Activated CD8-positive, alpha-beta T cell treated with anti-CD3 and anti-CD28 coated beads for 36 hours (primary cell): ENCODE measurements at regions not wholly inside any gene's neighbourhood (a gene's known extent, or its start where the extent isn't known, plus 50 kb on each side); places are given as distances from the start of the nearest gene placed in this dataset.

ENCODE experiments used
- ATAC-seq: fragments of 200-7000 bp; cut with Tn5 transposase; one replicate; pipeline ENCODE4 v1.10.0; 2021; ENCODE audit warnings: mild to moderate bottlenecking, moderate library complexity
- CTCF ChIA-PET: fragments of 350-600 bp; sonication (Branson Sonifier 250); formaldehyde crosslinking; loops from one replicate; lab custom pipeline; 2021; ENCODE audit warnings: antibody characterized with exemption; lab: Charles Lee
- POLR2A ChIA-PET: fragments of 350-600 bp; sonication (Branson Sonifier 250); formaldehyde crosslinking; loops from one replicate; lab custom pipeline; 2021; ENCODE audit warnings: antibody characterized with exemption; lab: Charles Lee
- DNase-seq: peaks from one replicate; pipeline ENCODE4 v3.0.0-alpha.2; 2020
- H3K27ac Mint-ChIP-seq: one replicate; pipeline ENCODE4 v1.8.0; 2021; ENCODE audit warnings: mild to moderate bottlenecking, mixed read lengths
- H3K27me3 Mint-ChIP-seq: one replicate; pipeline ENCODE4 v1.8.0; 2021; ENCODE audit warnings: mixed read lengths
- H3K36me3 Mint-ChIP-seq: one replicate; pipeline ENCODE4 v1.8.0; 2021; ENCODE audit warnings: low read depth, mixed read lengths
- H3K4me1 Mint-ChIP-seq: one replicate; pipeline ENCODE4 v1.8.0; 2021; ENCODE audit warnings: low read depth, mixed read lengths
- H3K4me3 Mint-ChIP-seq: one replicate; pipeline ENCODE4 v1.8.0; 2021; ENCODE audit warnings: mild to moderate bottlenecking, moderate library complexity, mixed read lengths
- H3K9me3 Mint-ChIP-seq: one replicate; pipeline ENCODE4 v1.8.0; 2021; ENCODE audit warnings: mixed read lengths
- intact Hi-C: fragments of 100-400 bp; cut with micrococcal nuclease; formaldehyde crosslinking; loops from one replicate; pipeline ENCODE4 v1.10.0; 2022
- TF ChIP-seq, protein P1 (sequence below): fragments of 200-600 bp; IDR thresholded peaks from one replicate; pipeline ENCODE4 v1.8.0; 2022; ENCODE audit warnings: antibody characterized with exemption, mild to moderate bottlenecking

- ChIA-PET POLR2A (no interaction called here), CTCF (no interaction called here)
- DNase-seq (no peak), ATAC-seq (no peak)
- Mint-ChIP-seq H3K27me3 (peaks cover 2% of the 10 kb centered on the region), H3K4me3 (no peak overlapping the region), H3K9me3 (no peaks in the 10 kb centered on the region), H3K36me3 (no peaks in the 10 kb centered on the region), H3K4me1 (no peaks in the 10 kb centered on the region), H3K27ac (no peak overlapping the region)
- intact Hi-C loops: no loop called here
- TF ChIP-seq, protein P1, sequence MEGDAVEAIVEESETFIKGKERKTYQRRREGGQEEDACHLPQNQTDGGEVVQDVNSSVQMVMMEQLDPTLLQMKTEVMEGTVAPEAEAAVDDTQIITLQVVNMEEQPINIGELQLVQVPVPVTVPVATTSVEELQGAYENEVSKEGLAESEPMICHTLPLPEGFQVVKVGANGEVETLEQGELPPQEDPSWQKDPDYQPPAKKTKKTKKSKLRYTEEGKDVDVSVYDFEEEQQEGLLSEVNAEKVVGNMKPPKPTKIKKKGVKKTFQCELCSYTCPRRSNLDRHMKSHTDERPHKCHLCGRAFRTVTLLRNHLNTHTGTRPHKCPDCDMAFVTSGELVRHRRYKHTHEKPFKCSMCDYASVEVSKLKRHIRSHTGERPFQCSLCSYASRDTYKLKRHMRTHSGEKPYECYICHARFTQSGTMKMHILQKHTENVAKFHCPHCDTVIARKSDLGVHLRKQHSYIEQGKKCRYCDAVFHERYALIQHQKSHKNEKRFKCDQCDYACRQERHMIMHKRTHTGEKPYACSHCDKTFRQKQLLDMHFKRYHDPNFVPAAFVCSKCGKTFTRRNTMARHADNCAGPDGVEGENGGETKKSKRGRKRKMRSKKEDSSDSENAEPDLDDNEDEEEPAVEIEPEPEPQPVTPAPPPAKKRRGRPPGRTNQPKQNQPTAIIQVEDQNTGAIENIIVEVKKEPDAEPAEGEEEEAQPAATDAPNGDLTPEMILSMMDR: no peak
Measured at GRCh38 chrX:3244203-3244743, 102.2 kb downstream of the MXRA5 start.

GRCh38 chrX:3232262-3232923 lies 114.1 kb downstream of the MXRA5 start:
- ATAC-seq: no peak
- H3K4me1 Mint-ChIP-seq: no peaks in the 10 kb centered on the region
- no peak overlapping the region for H3K27ac Mint-ChIP-seq
- TF ChIP-seq, protein P1: no peak
- H3K4me3 Mint-ChIP-seq: no peak overlapping the region
- no peak for DNase-seq
- H3K36me3 Mint-ChIP-seq: no peaks in the 10 kb centered on the region
- intact Hi-C loops: no loop called here
- ChIA-PET POLR2A (no interaction called here), CTCF (no interaction called here)
- H3K9me3 Mint-ChIP-seq: no peaks in the 10 kb centered on the region
- no peaks in the 10 kb centered on the region for H3K27me3 Mint-ChIP-seq

- Mint-ChIP-seq H3K36me3 (no peaks in the 10 kb centered on the region), H3K4me3 (no peak overlapping the region), H3K27ac (no peak overlapping the region), H3K4me1 (no peaks in the 10 kb centered on the region), H3K9me3 (no peaks in the 10 kb centered on the region), H3K27me3 (no peaks in the 10 kb centered on the region)
- ChIA-PET CTCF (no interaction called here), POLR2A (no interaction called here)
- TF ChIP-seq, protein P1: no peak
- intact Hi-C loops: no loop called here
- ATAC-seq: no peak
- no peak for DNase-seq
Measured at GRCh38 chrX:3231766-3232165, 114.7 kb downstream of the MXRA5 start.

- no peak for DNase-seq
Measured at GRCh38 chrX:3230496-3230895, 116.0 kb downstream of the MXRA5 start.

GRCh38 chrX:3227526-3227925 lies 118.9 kb downstream of the MXRA5 start:
- Mint-ChIP-seq H3K9me3 (no peaks in the 10 kb centered on the region), H3K4me1 (no peaks in the 10 kb centered on the region), H3K27ac (no peak overlapping the region), H3K27me3 (no peaks in the 10 kb centered on the region), H3K4me3 (no peak overlapping the region), H3K36me3 (no peaks in the 10 kb centered on the region)
- TF ChIP-seq, protein P1: no peak
- ChIA-PET POLR2A (no interaction called here), CTCF (no interaction called here)
- ATAC-seq: no peak
- DNase-seq: no peak
- intact Hi-C loops: no loop called here

More at GRCh38 chrX:3230496-3230895, 116.0 kb downstream of the MXRA5 start:
- TF ChIP-seq, protein P1: no peak
- H3K4me1 Mint-ChIP-seq: no peaks in the 10 kb centered on the region
- H3K27ac Mint-ChIP-seq: no peak overlapping the region
- ATAC-seq: no peak
- H3K9me3 Mint-ChIP-seq: no peaks in the 10 kb centered on the region
- intact Hi-C loops: no loop called here
- H3K4me3 Mint-ChIP-seq: no peak overlapping the region
- no peaks in the 10 kb centered on the region for H3K36me3 Mint-ChIP-seq
- H3K27me3 Mint-ChIP-seq: no peaks in the 10 kb centered on the region
- ChIA-PET CTCF (no interaction called here), POLR2A (no interaction called here)
